ENCODE measurements at regions not wholly inside any gene's neighbourhood (a gene's known extent, or its start where the extent isn't known, plus 50 kb on each side); places are given as distances from the start of the nearest gene placed in this dataset.
"Not testable (repeated sequence)": the region's sequence is repeated elsewhere in the genome, so short reads cannot be mapped to it uniquely, and the experiment has no call there.

DNA sequence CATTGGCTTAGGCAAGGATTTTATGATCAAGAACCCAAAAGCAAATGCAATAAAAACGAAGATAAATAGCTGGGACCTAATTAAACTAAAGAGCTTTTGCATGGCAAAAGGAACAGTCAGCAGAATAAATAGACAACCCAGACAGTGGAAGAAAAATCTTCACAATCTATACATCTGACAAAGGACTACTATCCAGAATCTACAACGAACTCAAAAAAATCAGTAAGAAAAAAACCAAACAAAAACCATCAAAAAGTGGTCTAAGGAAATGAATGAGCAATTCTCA, 109.5 kb upstream of the ETV3 start:
- DNase-seq; in situ Hi-C loops (cut with MboI; ENCODE audit: low pct_unique_long_range_greater_than_20kb, low sequenced_read_pairs): not testable (repeated sequence)

DNA sequence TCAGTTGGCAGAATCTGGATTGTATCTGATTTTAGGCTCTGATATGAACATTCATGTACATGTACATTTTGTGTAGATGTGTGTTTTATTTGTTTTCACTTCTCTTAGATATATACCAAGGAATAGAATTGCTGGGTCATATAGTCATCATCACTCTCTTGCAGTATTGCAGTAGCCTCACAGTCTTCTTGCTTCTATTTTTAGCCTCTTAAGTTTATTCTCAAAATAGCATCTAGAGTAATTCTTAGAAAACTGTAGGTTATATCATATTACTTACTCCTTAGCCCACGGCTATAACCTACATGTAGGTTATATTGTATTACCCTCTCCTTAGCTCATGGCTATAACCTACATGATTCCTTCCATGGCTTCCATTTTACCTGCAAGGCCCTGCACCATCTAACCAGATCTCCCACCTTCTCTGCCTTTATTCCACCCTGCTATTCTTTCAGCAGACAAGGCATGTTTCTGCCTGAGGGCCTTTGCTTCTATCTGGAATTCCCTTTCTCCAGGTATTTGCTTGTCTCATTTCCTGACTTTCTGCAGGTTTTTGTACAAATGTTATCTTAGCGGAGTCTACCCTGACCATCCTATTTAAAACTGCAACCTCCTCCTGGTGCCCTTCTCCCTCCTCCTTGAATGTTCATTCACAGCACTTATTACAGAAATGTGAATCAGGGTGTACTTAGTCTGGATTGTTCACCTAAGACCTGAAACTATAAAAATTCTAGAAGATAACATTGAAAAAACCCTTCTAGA, 109.0 kb upstream of the ETV3 start:
- in situ Hi-C loops (cut with MboI; ENCODE audit: low pct_unique_long_range_greater_than_20kb, low sequenced_read_pairs): no loop called here
- DNase-seq: no peak

DNA sequence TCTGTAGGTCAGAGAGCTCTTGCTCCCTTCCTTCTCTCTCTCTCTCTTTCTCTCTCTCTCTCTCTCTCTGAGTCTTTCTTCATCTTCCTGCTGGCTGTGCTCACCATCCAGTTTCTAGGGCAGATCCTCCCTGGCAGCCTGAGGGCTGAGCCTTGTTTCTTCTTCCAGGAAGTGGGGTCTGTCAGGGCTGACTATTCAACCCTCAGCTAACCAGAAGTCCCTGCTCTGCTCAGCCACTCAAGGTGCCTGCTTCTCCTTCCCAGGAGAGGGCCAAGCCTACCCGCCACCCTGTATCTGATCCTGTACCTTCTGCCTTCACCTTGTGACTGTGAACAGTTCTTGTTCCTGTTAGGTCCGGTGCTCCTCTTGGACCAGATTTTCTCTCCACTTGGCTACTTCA, 107.6 kb upstream of the ETV3 start:
- in situ Hi-C loops (cut with MboI; ENCODE audit: low pct_unique_long_range_greater_than_20kb, low sequenced_read_pairs): no loop called here
- DNase-seq: no peak

DNA sequence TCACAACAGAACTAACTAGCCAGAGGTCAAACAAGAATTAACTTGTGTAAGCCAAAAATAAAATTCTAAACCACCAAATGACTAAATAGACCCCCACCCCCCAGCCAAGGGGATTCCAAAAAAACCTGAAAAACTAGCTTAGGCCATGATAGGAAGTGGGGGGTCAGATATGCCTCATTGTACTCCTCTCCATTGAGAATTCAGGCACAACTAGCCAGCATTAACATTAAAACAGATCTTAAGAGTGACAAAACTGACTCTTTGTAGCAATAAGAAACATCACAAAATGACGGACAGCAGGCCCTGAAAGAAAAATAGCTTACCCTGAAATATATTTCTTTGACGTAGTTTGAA, 103.0 kb upstream of the ETV3 start:
- DNase-seq: no peak
- in situ Hi-C loops (cut with MboI; ENCODE audit: low pct_unique_long_range_greater_than_20kb, low sequenced_read_pairs): no loop called here

DNA sequence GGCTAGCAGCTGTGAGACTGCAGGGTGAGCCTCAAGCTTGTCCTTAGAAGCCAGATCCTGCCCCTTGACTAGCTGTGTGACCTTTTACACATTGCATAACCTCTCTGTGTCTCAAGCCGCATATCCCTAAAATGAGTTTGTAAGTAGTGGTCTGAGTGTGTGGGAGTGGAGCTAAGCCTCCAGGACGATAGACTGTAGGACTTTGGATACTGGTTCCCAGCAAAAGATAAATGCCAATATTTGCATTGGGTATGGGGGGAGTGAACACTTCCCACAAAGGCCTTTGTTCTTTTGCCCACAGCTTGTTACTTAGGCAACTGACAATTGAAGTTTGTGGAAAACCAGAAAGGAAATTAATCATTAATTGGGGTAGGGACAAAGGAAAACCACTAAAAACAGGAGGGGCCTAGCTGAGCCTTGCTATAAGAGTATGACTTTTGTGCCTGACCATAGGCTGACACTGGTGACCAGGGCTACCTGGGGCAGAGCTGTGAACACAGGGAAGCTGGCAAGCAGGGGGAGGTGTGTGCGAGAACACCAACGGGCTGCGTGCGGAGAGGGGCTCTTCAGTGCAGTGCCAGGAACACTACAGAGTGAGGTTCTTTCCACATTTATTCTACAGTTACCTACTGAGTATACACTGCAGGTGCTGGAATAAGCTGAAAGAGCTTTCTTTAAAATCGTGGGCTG, 102.4 kb upstream of the ETV3 start:
- in situ Hi-C loops (cut with MboI; ENCODE audit: low pct_unique_long_range_greater_than_20kb, low sequenced_read_pairs): no loop called here
- no peak for DNase-seq

DNA sequence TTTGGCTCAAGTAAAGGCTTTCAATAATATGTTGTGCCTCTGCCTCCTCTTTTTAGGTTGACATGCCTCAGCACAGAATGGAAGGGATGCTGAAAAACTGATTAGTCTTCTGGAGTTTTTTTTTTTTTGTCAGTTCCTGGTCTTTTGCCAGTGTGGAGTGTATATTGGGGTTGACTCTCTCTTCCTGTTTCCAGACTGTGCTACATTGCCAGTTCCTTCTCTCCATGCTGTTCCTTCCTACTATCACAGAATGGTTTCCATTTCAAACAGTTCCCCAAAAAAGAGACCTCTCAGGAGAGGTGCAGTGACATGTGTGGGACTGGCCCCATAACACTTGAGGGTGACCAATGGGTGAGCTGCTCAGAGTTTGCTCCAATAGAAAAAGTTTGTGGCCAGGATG, 101.7 kb upstream of the ETV3 start:
- DNase-seq: no peak
- in situ Hi-C loops (cut with MboI; ENCODE audit: low pct_unique_long_range_greater_than_20kb, low sequenced_read_pairs): no loop called here

DNA sequence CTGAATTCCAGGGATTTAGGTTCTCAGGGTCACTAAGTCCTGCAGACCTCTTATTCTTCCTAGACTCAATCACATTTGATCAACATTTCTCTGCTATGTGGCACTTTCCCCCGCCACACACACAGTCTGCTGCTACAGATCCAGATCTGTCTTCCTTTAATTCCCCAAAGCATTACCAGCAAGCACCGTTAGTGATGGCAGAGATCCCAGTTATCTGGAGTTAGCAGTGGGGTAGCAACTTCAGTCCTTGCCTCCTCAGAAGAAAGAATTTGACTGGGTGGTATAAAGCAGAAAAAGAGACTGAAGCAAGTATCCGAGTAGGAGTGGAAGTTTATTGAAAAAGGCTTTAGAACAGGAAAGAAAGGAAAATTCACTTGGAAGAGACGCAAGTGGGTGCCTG, 100.4 kb upstream of the ETV3 start:
- in situ Hi-C loops (cut with MboI; ENCODE audit: low pct_unique_long_range_greater_than_20kb, low sequenced_read_pairs): no loop called here
- DNase-seq: no peak

DNA sequence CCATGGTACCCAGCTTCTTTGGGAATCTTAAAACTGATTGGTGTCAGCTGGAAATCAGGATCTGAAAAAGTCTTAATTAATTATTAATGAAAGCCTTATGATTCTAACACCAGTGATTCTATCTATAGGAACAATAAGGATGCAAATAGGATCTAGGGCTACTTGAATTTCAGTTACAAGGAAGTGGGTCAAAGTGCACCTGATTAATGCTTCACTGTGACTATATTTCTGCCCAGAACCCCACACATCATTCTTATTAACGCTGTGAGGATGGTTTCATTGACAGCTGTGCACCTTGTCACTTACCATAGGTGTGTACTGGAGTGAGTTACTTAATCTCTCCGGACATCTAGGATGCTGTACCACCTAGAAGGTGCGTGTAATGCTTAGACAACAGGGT, 99.8 kb upstream of the ETV3 start:
- no peak for DNase-seq
- in situ Hi-C loops (cut with MboI; ENCODE audit: low pct_unique_long_range_greater_than_20kb, low sequenced_read_pairs): no loop called here

DNA sequence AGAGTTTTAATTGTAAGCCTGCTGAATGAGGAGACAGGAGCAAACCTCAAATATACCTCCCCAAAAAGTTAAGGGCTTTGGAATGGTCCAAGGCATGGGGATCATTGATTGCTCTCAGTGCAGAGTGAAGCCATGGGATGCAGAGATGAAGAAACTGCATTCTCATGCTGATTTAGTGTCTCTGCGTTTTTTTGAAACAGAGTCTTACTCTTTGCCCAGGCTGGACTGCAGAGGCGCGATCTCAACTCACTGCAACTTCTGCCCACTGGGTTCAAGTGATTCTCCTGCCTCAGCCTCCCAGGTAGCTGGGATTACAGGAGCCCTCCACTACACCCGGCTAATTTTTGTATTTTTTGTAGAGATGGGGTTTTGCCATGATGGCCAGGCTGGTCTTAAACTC, 99.3 kb upstream of the ETV3 start:
- no peak for DNase-seq
- in situ Hi-C loops (cut with MboI; ENCODE audit: low pct_unique_long_range_greater_than_20kb, low sequenced_read_pairs): no loop called here

DNA sequence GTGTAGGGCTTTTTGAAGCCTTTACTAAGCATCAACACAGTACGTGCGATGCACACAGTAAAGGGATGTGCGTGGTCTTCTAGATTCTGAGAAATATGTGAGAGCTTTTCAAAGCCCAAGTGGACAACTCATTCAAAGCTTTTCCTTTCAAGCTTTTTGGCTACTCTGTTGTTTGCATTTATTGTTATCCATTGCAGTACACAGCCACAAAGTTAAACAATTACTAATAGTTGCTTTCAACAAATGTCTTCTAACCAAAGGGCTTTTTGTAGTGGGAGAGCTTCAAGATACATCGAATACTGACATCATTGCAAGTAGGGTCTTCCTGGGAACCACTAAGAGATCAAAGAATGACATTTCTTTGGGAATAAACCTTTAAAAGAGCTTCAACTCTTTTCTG, 97.9 kb upstream of the ETV3 start:
- in situ Hi-C loops (cut with MboI; ENCODE audit: low pct_unique_long_range_greater_than_20kb, low sequenced_read_pairs): no loop called here
- DNase-seq: no peak

DNA sequence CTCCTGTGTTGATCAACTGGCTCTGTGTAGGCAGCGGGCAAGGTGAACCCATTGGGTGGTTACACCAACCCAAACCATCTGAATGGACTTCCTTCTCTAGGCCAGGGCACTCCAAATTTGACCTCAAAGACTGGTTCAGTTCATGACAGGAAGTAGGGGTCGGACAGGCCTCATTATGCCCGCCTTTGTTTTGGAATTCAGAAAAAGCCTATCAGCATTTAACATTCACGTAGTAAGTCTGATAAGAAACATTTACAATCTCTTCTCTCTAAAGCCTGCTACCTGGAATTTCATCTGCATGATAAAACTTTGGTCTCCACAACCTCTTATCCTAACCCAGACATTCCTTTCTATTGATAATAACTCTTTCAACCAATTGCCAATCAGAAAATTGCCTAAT, 97.1 kb upstream of the ETV3 start:
- in situ Hi-C loops (cut with MboI; ENCODE audit: low pct_unique_long_range_greater_than_20kb, low sequenced_read_pairs): no loop called here
- DNase-seq: no peak

DNA sequence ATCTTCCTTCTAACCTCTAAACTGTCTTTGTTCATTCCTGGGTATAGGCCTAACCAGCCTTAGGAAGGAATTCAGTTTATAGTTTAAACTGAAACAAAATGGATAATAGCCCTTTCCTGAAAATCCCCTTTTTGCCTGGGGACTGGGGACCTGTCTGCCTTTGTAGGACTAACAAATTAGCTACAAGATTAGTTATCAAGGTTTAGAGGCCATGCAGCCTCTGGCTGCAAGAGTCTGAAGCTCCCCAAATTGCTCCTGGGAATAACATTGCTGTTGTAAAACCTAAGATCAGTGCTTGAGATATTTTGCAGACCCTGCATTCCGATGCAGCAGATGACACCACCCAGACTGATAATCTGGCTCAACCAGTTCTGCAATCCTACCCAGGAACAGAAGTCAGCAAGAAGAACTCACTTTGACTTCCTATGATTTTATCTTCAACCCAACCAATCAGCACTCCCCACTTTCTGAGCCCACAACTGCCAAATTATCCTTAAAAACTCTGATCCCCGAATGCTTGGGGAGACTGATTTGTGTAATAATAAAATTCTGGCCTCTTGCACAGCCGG, 96.6 kb upstream of the ETV3 start:
- DNase-seq: no peak

DNA sequence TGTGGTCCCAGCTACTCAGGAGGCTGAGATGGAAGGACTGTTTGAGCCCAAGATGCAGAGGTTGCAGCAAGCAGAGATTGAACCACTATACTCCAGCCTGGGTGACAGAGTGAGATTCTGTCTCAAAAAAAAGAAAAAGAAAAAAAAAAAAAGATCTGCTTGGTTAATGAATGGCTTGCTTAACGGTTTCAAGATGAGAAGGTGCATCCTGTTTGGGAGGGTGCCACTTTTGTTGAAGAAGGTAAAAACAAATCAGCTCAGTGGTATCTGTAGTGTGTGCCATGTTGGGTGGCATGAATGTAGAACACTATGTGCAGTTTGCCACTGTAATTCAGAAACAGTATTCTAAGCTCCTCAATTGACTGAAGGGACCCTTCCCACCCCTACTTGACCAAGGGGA, 94.9 kb upstream of the ETV3 start:
- in situ Hi-C loops (cut with MboI; ENCODE audit: low pct_unique_long_range_greater_than_20kb, low sequenced_read_pairs): no loop called here
- DNase-seq: no peak

More for the DNA sequence above, 96.6 kb upstream of the ETV3 start:
- in situ Hi-C loops (cut with MboI; ENCODE audit: low pct_unique_long_range_greater_than_20kb, low sequenced_read_pairs): no loop called here

DNA sequence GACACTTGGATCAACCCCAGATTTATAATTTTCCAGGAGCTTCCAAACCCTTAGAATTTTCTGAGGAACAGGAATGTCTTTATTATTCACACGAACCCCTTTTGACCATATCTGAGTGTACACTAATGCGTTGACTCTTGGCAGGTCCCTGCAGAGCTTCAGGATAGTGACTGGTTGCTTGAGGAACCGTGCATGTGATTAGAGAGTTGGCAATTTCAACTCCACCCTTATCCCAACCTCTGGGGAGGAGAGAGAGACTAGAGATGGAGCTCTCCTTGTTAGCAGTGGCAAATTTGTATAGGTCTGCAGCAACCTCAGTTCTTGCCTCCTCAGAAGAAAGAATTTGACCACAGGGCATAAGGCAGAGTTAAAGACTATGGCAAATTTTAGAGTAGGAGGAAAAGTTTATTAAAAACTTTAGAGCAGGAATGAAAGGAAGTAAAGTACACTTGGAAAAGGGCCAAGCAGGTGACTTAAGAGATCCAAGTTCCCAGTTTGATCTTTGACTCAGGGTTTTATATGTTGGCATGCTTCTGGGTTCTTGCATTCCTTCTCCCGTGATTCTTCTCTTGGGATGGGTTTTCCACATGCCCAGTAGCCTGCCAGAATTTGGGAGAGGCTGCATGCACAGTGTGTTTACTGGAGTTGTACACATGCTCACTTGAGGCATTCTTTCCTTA, 93.8 kb upstream of the ETV3 start:
- in situ Hi-C loops (cut with MboI; ENCODE audit: low pct_unique_long_range_greater_than_20kb, low sequenced_read_pairs): no loop called here
- no peak for DNase-seq

DNA sequence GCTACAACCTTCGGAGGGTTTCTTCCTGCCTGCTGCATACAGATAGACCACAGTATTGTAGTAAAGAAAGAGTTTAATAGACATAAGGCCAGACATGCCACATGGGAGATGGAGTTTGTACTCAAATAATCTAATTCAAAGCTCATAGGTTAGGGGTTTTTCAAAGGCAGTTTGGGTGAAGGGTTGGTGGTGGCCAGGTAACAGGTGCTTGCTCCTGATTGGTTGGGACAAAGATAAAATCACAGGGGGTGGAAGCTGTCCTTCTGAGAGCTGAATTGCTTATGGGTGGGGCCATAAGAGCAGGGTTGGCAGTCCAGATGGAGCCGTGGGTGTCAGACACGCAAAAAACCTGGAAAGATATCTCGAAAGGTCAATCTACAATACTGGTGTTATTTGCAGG, 92.3 kb upstream of the ETV3 start:
- in situ Hi-C loops (cut with MboI; ENCODE audit: low pct_unique_long_range_greater_than_20kb, low sequenced_read_pairs): no loop called here
- no peak for DNase-seq

DNA sequence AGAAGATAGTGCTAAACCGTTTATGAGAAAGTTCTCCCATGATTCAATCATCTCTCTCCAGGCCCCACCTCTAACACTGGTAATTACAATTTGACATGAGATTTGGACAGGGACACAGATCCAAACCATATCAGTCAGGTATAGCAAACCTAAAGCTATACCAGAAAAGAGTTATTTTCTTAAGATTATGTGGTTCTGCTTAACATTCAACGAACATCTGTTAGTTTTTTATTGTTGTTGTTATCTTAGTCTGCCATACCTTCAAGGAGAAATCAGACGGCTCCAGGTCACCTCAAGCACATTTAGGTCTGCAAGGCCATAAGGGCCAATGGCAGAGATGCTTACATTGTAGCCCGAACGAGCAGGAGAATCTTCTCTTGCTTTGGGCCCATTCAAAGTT, 89.5 kb upstream of the ETV3 start:
- in situ Hi-C loops (cut with MboI; ENCODE audit: low pct_unique_long_range_greater_than_20kb, low sequenced_read_pairs): no loop called here
- DNase-seq: no peak

DNA sequence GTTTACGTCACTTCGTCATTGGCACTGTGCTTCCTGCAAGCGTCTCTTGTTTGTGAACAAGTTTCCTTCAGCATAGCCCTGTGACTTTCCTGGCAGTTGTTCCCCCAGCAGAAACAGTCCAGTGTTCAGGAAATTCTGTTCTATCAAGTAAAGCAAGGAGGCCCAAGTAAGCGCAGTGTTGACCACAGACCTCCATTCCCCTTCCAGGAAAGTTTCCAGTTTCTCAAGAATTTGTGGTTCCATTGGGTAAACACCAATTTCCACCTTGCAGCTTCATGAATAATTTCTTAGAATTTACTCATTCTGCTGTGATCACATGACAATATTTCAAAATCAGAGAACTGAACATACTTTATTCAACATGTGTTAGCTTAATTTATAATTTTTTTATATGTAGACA, 88.5 kb upstream of the ETV3 start:
- in situ Hi-C loops (cut with MboI; ENCODE audit: low pct_unique_long_range_greater_than_20kb, low sequenced_read_pairs): no loop called here
- DNase-seq: peak; percentile 28

DNA sequence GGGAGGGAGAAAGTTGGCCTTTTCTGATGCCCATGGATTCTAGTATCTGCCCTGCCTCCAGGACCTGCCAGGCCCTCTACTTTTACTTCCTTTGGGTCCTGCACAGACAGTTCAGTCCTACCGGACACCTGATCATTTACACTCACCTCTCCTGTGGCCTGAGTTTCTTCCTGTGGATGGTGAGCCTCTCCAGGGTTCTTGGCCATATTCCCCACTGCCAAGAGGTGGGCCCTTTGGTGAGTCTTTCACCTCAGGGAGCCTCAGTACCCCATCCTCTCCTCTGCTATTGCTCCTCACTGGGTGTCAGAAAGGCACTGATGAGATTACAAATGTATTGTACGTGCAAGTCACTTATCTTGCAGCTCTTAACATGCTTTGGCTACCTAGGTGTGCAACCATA, 81.4 kb upstream of the ETV3 start:
- in situ Hi-C loops (cut with MboI; ENCODE audit: low pct_unique_long_range_greater_than_20kb, low sequenced_read_pairs): no loop called here
- no peak for DNase-seq

DNA sequence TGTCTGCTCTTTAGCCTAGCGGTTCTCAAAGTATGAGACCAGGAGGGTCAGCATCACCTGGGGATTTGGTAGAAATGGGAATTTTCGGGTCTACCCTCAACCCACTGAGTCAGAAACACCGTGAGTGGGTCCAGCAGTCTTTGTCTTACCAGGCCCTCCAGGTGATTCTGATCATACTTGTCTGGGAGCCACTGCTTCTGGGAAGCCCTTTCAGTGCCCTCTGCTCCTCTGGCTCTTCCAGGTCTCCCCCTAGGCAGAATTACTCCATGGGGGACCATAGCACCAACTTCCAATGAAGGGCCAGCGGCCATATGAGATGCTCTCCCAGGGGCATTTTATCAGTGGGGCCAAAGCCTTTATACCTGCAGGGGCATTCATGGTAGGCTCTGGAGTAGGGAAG, 81.0 kb upstream of the ETV3 start:
- DNase-seq: no peak
- in situ Hi-C loops (cut with MboI; ENCODE audit: low pct_unique_long_range_greater_than_20kb, low sequenced_read_pairs): no loop called here

DNA sequence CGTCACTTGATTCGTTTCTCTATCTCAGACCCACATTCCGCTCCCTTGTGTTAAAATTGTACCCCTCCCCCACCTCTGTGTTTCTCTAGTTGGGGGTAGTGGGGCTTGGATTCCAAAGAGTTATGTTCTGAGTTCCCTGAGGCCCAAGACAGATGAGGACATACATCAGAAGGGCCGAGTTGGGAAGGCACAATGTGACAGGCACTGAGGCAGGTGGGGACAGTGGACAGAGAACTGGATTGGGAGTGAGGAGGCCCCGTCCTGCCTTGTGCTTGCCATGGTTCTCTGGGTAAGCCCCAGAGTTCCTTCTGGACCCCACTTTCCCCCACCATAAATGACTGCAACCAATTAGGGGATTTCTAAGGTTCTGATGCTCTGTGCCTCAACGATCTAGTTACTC, 80.5 kb upstream of the ETV3 start:
- in situ Hi-C loops (cut with MboI; ENCODE audit: low pct_unique_long_range_greater_than_20kb, low sequenced_read_pairs): no loop called here
- DNase-seq: no peak

DNA sequence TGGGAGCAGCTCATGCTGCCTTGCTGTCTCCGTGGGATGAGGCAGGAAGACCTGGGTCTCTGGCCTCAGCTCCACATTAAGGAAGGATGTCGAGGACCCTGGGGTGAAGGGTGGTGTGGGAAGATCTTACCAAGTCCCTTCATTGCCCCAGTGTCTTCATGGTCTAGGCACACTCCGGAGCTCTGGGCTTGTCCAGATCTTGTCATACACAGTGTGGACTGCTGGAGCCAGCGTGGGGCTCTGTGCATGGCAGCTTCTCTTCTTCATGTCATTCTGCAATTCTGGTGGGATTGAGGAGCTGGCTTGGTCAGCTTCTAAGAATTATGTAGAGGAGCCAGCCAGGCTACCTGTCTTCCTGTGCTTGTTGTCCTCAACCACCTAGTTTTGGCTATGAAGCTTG, 79.3 kb upstream of the ETV3 start:
- no peak for DNase-seq
- in situ Hi-C loops (cut with MboI; ENCODE audit: low pct_unique_long_range_greater_than_20kb, low sequenced_read_pairs): no loop called here

Data from KBM-7 (cell line).